Activated T-helper 1 cell treated with Interleukin-2 at 50 U/mL for 16 hours (primary cell): ENCODE measurements at regions not wholly inside any gene's neighbourhood (a gene's known extent, or its start where the extent isn't known, plus 50 kb on each side); places are given as distances from the start of the nearest gene placed in this dataset.

Experiments
- DNase-seq: peaks from one replicate; pipeline ENCODE4 v3.0.0-alpha.2; 2020; ENCODE audit warnings: low read depth

GRCh38 chr4:89599026-89599425, 237.9 kb downstream of the SNCA start:
- DNase-seq: no peak

GRCh38 chr4:89598602-89599001, 238.4 kb downstream of the SNCA start:
- DNase-seq: no peak

DNA sequence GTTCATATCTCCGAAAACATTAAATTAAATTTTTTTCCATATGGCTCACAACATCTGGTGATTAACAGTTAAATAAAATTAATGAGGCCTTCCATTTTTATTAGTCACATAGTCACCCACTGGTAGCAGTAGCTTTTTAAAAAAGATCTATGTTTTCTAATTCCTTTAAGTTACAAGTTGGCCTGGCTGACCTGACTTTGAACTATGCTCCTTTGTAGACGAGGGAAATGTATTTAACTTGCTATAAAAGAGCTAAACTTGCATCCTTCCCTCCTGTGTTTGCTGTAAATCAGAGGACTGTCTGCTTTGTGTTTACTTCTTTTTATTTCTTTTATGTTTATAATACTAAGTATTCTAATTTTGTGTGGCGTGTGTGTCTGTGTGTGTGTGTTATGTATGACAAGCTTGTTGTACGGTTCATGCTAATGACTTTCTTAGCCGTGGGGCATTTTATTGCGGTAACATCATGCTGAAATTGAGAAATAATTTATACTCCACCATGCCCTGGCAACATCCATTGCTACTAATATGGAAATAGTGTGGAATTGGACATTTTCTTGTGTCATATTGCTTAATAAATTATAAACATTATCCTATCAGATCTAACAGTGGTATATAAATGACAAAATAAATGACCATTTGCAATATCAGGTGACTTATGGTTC, 241.7 kb downstream of the SNCA start:
- no peak for DNase-seq

- DNase-seq: no peak
These were observed 246.8 kb downstream of the SNCA start for GRCh38 chr4:89590128-89590527.

GRCh38 chr4:89588421-89588820, 248.5 kb downstream of the SNCA start:
- no peak for DNase-seq

GRCh38 chr4:89587364-89587763, 249.6 kb downstream of the SNCA start:
- no peak for DNase-seq

GRCh38 chr4:89586864-89587263, 250.1 kb downstream of the SNCA start:
- DNase-seq: no peak

DNA sequence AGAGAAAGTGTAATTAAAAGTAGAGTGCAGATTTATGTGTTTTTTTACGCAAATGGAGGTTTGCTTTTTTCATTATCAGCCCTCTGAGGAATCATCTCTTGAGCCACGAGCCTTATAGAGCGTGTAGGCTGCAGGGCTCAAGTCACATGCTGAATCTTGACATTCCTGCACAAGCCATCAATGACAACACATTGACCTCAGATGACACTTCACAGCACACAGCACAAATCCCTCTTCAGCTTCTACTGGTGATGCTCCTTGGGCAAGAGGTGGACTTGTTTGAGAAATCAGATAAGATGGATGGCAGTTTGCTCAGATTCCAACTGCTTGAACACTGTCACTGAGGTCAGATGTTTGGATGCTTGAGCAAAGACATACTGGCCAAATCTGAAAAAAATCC, 250.6 kb downstream of the SNCA start:
- DNase-seq: no peak

GRCh38 chr4:89582756-89583505, 254.0 kb downstream of the SNCA start:
- DNase-seq: no peak

- DNase-seq: no peak
These were observed 257.2 kb downstream of the SNCA start for GRCh38 chr4:89579771-89580170.

DNA sequence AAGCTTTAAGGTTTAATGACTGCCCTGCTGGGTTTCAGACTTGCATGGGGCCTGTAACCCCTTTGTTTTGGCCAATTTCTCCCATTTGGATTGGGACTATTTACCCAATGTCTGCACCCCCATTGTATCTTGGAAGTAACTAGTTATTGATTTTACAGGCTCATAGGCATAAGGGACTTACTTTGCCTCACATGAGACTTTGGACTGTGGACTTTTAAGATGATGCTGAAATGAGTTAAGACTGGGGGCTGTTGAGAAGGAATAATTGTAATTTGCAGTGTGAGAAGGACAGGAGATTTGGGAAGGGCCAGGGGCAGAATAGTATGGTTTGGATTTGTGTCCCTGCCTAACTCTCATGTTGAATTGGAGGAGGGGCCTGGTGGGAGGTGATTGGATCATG, 260.7 kb downstream of the SNCA start:
- DNase-seq: no peak

DNA sequence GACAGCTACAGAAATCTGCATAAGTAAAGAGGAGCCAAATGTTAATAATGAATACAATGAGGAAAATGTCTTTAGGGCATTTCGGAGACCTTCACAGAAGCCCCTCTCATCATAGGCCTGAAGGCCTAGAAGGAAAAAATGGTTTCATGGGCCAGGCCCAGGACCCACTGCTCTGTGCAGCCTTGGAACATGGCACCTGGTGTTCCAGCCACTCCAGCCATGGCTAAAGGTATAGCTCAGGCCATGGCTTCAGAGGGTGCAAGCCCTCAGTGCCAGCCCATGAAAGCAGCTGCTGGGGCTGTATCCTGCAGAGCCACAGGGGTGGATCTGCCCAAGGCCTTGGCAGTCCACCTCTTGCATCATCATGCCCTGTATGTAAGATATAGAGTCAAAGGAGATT, 261.1 kb downstream of the SNCA start:
- no peak for DNase-seq

DNA sequence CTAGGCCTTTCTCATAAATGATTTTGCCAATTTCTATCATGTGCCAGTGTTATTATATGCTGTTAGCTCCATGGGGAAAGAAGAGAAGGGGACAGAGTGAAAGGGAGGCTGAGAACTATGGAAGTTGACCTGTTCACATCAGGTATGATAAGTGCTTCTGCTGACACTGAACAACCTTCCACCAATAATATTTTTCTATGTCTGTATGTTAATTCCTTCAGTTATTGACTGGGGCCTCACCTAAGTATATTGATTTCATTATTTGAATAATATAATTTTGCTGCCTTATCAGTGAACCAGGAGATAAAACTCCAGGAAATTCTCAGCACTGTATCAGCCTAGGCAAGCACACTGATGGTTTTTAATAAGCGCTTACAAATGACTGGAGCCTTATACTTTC, 262.8 kb downstream of the SNCA start:
- no peak for DNase-seq

DNA sequence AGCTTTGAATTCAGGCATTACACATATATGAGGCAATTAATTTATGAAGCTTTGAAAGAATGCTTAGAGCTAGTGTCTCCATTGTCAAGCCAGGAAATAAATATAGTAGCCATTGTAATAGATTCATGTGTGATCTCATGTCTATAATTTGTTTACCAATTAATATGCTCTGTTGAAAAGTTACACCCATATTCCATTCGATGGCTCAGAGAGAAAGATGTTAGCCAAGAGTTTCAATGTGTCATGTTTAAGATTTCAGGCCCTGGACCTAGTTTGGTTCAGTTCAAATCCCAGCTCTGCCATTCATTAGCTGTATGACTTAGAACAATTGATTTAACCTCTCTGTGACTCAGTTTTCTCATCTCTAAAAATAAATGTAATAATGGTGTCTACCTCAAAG, 263.3 kb downstream of the SNCA start:
- DNase-seq: no peak

GRCh38 chr4:89572224-89572858, 264.6 kb downstream of the SNCA start:
- DNase-seq: no peak

DNA sequence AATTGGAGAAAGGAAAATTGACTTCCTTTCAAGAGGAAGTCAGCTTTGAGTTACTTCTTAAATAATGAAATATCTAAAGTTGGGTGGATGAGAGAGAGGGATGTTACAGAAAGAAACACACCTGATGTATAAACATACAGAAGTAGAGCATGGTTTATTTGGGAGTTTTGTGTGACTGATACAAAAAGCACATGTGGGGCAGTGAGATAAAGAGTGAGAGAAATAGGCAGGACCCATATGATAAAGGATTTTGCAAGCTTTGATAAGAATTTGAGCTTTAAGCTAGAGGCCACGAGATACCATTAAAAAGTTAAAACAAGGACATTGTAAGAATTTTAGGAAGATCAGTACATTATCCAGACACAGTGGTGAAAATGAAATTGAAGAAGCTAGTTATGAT, 263.3 kb upstream of the GPRIN3 start:
- no peak for DNase-seq

DNA sequence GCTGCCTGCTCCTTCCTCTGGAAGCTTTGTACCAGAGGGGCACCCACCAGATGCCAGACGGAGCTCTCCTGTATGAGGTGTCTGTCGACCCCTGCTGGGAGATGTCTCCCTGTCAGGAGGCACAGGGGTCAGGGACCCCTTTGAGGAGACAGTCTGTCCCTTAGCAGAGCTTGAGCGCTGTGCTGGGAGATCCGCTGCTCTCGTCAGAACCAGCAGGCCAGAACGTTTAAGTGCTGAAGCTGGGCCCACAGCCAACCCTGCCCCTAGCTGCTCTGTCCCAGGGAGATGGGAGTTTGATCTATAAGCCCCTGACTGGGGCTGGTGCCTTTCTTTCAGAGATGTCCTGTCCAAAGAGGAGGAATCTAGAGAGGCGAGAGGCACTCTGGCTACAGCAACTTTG, 260.3 kb upstream of the GPRIN3 start:
- no peak for DNase-seq

DNA sequence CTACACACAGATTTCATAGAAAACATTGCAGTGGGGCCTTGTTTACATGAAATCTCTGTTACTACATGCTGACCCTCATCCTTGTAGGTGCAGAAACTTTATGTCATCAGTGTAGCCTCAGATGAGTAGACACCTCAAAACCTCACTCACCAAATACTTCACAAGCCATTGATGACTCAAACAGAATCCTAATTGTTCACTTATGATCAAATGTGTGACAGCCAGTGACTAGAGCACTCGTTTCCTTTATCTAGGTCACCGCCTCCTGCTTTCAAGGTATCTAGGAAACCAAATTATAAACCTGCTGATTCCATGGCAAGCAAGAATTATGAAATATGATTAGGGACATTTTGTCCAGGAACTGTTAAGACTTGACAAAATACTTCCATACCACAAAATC, 255.8 kb upstream of the GPRIN3 start:
- DNase-seq: no peak

DNA sequence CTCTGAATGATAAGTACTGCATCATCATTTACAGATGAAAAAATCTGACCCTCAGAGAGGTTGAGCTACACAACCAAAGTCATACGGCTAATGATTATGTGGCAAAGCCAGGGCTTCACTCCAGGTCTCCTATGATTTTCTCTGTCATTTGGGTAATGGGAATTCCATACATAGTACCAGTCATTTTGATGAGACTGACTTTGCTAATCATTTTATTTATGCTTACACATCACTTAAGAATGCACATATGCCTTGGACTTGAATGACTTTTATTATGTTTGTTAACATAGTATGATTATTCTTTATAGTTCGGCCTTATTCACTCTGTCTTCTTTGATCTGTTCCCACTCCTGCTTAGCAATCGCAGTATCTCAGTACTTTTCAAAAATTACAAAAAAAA, 255.1 kb upstream of the GPRIN3 start:
- no peak for DNase-seq

DNA sequence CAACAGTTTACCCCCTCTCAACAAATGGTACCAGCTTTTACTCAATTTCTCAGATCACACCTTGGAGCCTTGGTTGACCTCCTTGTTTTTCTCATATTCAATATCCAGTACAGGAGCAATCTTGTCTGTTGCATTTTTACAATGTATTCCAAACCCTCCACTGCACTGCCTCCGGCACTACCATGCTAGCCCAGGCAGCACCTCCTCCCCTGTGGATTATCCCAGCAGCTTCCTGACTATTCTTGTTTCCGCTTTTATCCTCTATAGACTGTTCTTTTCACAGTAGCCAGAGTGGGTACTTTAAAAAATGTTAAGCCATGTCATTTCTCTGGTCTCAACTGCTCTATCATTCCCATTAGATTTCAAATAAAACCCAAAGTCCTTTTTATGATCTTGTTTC, 253.4 kb upstream of the GPRIN3 start:
- no peak for DNase-seq

DNA sequence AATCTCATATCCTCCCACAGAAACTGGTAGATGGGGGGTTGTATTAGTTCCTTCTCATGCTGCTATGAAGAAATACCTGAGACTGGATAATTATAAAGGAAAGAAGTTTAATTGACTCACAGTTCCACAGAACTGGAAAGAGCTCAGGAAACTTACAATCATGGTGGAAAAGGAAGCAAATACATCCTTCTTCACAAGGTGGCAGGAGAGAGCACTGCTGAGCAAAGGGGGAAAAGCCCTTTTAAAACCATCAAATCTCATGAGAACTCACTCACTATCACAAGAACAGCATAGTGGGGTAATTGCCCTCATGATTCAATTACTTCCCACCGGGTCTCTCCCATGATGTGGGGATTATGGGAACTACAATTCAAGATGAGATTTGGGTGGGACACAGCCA, 250.5 kb upstream of the GPRIN3 start:
- no peak for DNase-seq

DNA sequence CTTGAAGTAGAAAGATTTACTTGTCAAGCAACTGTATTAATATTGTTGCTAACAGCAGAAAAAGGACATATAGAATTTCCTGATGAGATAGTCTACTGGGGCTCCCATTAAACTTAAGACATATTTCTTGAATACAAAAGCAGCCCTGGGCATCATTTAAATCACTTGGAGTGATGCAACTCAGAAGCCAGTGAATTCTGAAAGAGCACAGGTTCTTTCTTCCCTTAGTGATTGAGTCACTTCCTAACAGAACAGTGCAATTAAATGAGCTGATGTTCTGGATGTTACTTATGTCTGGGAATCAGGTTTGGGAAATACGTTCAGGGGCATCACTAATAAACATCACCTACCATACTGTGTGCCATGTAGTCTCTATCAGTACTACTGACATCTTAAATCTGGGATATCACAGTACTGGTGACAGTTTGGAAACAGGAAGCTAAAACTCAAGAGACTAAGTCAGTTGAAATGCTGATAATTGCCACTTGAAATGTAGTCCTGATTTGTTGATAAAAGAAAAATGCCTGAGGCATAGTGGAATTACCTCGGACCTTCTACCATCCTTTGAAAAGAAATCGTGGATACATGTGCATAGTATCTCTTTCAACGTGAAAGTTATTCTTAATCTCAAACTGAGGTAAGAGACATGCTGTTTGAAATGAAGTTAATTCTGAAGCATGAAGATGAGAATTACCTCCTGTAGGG, 249.2 kb upstream of the GPRIN3 start:
- no peak for DNase-seq

DNA sequence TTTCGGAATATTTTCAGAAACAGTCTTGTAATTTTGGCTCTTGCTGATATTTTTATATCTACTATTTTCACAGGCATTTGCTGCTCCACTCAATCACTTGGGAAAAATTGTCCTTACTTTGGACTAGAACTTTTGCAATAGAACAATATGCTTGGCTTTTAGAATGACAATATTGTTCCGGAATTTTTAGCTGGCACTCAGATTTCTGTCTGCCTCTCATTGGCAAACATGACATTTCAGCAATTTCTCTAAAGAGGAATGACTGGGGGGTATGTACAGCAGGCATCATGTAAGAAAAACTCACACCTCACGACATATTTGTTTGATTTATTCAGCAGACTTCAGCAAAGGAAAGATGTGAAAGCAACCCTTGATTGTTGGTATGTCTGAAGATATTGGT, 243.6 kb upstream of the GPRIN3 start:
- no peak for DNase-seq
